ENCODE measurements at regions not wholly inside any gene's neighbourhood (a gene's known extent, or its start where the extent isn't known, plus 50 kb on each side); places are given as distances from the start of the nearest gene placed in this dataset.
A peak's percentile ranks its signal among the peaks of the same experiment; 100 is the strongest.

DNA sequence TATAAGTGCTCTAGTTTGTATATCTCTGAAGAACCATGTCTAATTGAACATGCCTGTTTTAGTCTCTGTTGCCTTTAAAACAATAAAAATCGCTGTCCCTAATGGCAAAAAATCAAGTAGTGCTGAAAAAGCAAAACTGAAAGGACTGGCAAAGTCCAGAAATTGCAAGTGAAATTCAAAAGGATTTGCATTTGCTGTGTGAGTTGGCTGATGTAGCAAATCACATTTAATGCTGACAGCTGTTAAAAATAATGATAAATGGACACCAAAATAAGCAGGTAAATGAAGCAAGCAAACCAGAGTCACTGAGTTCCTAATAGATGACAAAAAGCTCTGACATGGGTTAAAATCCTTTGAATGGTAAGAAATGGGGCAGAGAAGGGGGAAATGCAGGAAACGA lies 874.1 kb downstream of the GRM8 start:
- Mint-ChIP-seq H3K27me3 (no peaks in the 10 kb centered on the region), H3K4me3 (ENCODE audit: low read depth) (no peak overlapping the region), H3K9me3 (ENCODE audit: low read depth) (no peaks in the 10 kb centered on the region), H3K36me3 (ENCODE audit: insufficient read depth) (no peaks in the 10 kb centered on the region), H3K27ac (peak overlapping the region; percentile 24), H3K4me1 (ENCODE audit: low read depth) (no peaks in the 10 kb centered on the region)
- DNase-seq (ENCODE audit: low spot score, unreplicated experiment) = no peak
- TF ChIP-seq, protein P1, sequence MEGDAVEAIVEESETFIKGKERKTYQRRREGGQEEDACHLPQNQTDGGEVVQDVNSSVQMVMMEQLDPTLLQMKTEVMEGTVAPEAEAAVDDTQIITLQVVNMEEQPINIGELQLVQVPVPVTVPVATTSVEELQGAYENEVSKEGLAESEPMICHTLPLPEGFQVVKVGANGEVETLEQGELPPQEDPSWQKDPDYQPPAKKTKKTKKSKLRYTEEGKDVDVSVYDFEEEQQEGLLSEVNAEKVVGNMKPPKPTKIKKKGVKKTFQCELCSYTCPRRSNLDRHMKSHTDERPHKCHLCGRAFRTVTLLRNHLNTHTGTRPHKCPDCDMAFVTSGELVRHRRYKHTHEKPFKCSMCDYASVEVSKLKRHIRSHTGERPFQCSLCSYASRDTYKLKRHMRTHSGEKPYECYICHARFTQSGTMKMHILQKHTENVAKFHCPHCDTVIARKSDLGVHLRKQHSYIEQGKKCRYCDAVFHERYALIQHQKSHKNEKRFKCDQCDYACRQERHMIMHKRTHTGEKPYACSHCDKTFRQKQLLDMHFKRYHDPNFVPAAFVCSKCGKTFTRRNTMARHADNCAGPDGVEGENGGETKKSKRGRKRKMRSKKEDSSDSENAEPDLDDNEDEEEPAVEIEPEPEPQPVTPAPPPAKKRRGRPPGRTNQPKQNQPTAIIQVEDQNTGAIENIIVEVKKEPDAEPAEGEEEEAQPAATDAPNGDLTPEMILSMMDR (IDR thresholded peaks at IDR 0.05; ENCODE audit: unreplicated experiment) = no peak

DNA sequence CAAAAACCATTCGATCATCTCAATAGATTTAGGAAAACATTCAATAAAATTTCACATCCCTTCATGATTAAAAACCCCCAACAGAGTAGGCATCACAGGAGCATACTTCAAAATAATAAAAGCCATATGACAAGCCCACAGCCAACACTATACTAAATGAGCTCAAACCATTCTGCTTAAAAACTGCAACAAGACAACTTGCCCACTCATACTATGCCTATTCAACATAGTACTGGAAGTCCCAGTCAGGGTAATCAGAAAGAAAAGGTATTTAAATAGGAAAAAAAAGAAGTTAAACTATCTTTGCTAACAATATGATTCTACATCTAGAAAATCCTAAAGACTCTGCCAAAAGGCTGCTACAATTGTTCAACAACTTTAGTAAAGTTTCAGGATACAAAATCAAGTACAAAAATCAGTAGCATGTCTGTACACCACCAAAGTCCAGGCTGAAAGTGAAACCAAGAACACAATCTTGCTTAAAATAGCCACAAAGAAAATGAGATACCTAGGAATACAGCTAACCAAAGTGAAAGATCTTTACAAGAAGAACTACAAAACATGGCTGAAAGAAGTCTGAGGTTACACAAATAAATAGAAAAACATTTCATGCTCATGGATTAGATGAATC lies 882.6 kb downstream of the GRM8 start:
- TF ChIP-seq, protein P1 (IDR thresholded peaks at IDR 0.05; ENCODE audit: unreplicated experiment) = no peak
- Mint-ChIP-seq H3K4me3 (ENCODE audit: low read depth) (no peak overlapping the region), H3K9me3 (ENCODE audit: low read depth) (peaks cover 20% of the 10 kb centered on the region), H3K27ac (no peak overlapping the region), H3K27me3 (no peaks in the 10 kb centered on the region), H3K36me3 (ENCODE audit: insufficient read depth) (no peaks in the 10 kb centered on the region), H3K4me1 (ENCODE audit: low read depth) (peaks cover 3% of the 10 kb centered on the region)
- DNase-seq (ENCODE audit: low spot score, unreplicated experiment) = no peak

- Mint-ChIP-seq H3K4me3 (ENCODE audit: low read depth) (no peak overlapping the region), H3K36me3 (ENCODE audit: insufficient read depth) (no peaks in the 10 kb centered on the region), H3K9me3 (ENCODE audit: low read depth) (no peaks in the 10 kb centered on the region), H3K4me1 (ENCODE audit: low read depth) (peaks cover 5% of the 10 kb centered on the region), H3K27me3 (no peaks in the 10 kb centered on the region), H3K27ac (no peak overlapping the region)
- TF ChIP-seq, protein P1 (IDR thresholded peaks at IDR 0.05; ENCODE audit: unreplicated experiment) = no peak
- no peak for DNase-seq (ENCODE audit: low spot score, unreplicated experiment)
Observed at GRCh38 chr7:126362746-126363145, 890.0 kb downstream of the GRM8 start.

DNA sequence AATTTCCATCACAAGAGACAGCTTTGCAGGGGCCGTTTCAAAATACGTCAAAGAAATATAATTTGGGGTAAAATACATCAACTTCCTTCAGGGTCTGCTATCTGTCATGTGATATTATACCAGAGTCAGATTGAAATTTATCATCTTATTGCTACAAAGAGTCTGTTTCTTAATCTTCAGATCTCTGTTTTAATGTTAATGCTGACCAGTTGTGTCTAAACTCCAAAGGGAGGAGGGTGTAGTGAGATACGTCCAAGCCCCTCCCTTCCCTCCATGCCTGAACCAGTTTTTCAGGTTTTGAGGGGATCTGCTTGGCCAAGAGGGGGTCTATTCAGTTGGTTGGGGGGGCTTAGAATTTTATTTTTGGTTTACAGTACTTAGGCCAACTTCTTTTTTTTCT lies 891.6 kb downstream of the GRM8 start:
- Mint-ChIP-seq H3K9me3 (ENCODE audit: low read depth) (no peaks in the 10 kb centered on the region), H3K4me3 (ENCODE audit: low read depth) (no peak overlapping the region), H3K4me1 (ENCODE audit: low read depth) (peaks cover 2% of the 10 kb centered on the region), H3K27me3 (no peaks in the 10 kb centered on the region), H3K36me3 (ENCODE audit: insufficient read depth) (no peaks in the 10 kb centered on the region), H3K27ac (no peak overlapping the region)
- DNase-seq (ENCODE audit: low spot score, unreplicated experiment) = no peak
- TF ChIP-seq, protein P1 (IDR thresholded peaks at IDR 0.05; ENCODE audit: unreplicated experiment) = no peak

- Mint-ChIP-seq H3K4me3 (ENCODE audit: low read depth) (no peak overlapping the region), H3K27ac (no peak overlapping the region), H3K4me1 (ENCODE audit: low read depth) (peaks cover 2% of the 10 kb centered on the region), H3K27me3 (peaks cover 3% of the 10 kb centered on the region), H3K36me3 (ENCODE audit: insufficient read depth) (no peaks in the 10 kb centered on the region), H3K9me3 (ENCODE audit: low read depth) (peaks cover 3% of the 10 kb centered on the region)
- TF ChIP-seq, protein P1 (IDR thresholded peaks at IDR 0.05; ENCODE audit: unreplicated experiment) = no peak
- DNase-seq (ENCODE audit: low spot score, unreplicated experiment) = no peak
Observed at GRCh38 chr7:126339813-126340212, 912.9 kb downstream of the GRM8 start.

Measured in progenitor cell of endocrine pancreas (in vitro differentiated cells).